ENCODE measurements at regions not wholly inside any gene's neighbourhood (a gene's known extent, or its start where the extent isn't known, plus 50 kb on each side); places are given as distances from the start of the nearest gene placed in this dataset.

DNA sequence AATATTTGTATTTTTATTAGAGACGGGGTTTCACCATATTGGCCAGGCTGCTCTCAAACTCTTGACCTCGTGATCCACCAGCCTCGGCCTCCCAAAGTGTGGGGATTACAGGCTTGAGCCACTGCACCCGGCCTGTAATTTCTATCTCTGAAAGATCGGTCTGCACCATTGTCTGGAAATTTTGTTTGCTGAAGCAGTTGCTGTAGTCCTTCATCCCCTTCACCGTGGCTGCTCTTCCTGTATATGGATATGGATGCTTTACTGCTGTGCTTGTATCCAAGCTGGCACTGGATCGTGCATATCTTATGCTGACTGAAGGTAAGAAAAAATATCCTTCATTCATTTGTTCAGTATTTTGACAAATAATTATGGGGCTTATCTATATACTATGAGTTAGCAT, 338.4 kb upstream of the GNPDA2 start:
- DNase-seq (ENCODE audit: low spot score) (no peak), FAIRE-seq (no peak), ATAC-seq (no peak)
- no peak overlapping the region for H3K4me3 ChIP-seq (replicated peaks in 1 of 3; ENCODE audit: insufficient read depth in 1 of 3, low read depth in 2 of 3, low read length in 3 of 3)
- TF ChIP-seq ZNF792 (CRISPR knock-in tag; IDR thresholded peaks at IDR 0.05) (no peak), ZNF572 (CRISPR knock-in tag; IDR thresholded peaks at IDR 0.05) (no peak), MAF1 (CRISPR knock-in tag; IDR thresholded peaks at IDR 0.05; ENCODE audit: borderline replicate concordance) (no peak), ZNF597 (CRISPR knock-in tag; IDR thresholded peaks at IDR 0.05) (no peak), PHF21A (CRISPR knock-in tag; IDR thresholded peaks at IDR 0.05) (no peak), THYN1 (CRISPR knock-in tag; IDR thresholded peaks at IDR 0.05; ENCODE audit: borderline replicate concordance, low read depth) (no peak), GTF2F1 (IDR thresholded peaks at IDR 0.05; ENCODE audit: low read length) (no peak), ZNF800 (CRISPR knock-in tag; IDR thresholded peaks at IDR 0.05) (no peak), MEIS1 (CRISPR knock-in tag; IDR thresholded peaks at IDR 0.05; ENCODE audit: borderline replicate concordance) (no peak), ZNF615 (CRISPR knock-in tag; IDR thresholded peaks at IDR 0.05; ENCODE audit: borderline replicate concordance) (no peak), REL (CRISPR knock-in tag; conservative IDR thresholded peaks at IDR 0.05) (no peak), TMF1 (CRISPR knock-in tag; IDR thresholded peaks at IDR 0.05; ENCODE audit: low read depth) (no peak), ZKSCAN5 (CRISPR knock-in tag; IDR thresholded peaks at IDR 0.05) (no peak), ZNF543 (CRISPR knock-in tag; IDR thresholded peaks at IDR 0.05) (no peak)
- TF ChIP-seq, protein P1, sequence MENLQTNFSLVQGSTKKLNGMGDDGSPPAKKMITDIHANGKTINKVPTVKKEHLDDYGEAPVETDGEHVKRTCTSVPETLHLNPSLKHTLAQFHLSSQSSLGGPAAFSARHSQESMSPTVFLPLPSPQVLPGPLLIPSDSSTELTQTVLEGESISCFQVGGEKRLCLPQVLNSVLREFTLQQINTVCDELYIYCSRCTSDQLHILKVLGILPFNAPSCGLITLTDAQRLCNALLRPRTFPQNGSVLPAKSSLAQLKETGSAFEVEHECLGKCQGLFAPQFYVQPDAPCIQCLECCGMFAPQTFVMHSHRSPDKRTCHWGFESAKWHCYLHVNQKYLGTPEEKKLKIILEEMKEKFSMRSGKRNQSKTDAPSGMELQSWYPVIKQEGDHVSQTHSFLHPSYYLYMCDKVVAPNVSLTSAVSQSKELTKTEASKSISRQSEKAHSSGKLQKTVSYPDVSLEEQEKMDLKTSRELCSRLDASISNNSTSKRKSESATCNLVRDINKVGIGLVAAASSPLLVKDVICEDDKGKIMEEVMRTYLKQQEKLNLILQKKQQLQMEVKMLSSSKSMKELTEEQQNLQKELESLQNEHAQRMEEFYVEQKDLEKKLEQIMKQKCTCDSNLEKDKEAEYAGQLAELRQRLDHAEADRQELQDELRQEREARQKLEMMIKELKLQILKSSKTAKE (CRISPR knock-in tag; IDR thresholded peaks at IDR 0.05; ENCODE audit: borderline replicate concordance): no peak
- TF ChIP-seq, protein P2, sequence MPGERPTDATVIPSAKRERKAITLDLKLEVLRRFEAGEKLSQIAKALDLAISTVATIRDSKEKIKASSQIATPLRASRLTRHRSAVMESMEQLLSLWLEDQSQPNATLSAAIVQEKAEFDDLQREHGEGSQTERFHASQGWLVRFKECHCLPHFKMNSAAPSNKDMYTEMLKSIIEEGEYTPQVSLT (CRISPR knock-in tag; IDR thresholded peaks at IDR 0.05; ENCODE audit: borderline replicate concordance, low read depth): no peak
- no peaks in the 10 kb centered on the region for H3K4me1 ChIP-seq (ENCODE audit: insufficient read depth, low read length)
- ChIA-PET CTCF (ENCODE audit: low intra/inter-chr PET ratio, low total read pairs) (no interaction called here), POLR2A (no interaction called here)
- peaks cover 72% of the 10 kb centered on the region for H3K9me3 ChIP-seq (ENCODE audit: low read length)
- BruUV-seq (replicated peaks): no TSS peak
- H4K20me1 ChIP-seq (ENCODE audit: insufficient read depth, low read length): no peaks in the 10 kb centered on the region
- H3K79me2 ChIP-seq (ENCODE audit: insufficient read depth, low read length): no peaks in the 10 kb centered on the region
- no peaks in the 10 kb centered on the region for H3K27me3 ChIP-seq (ENCODE audit: control insufficient read depth in 1 of 2, insufficient read depth in 2 of 2, low read length in 2 of 2)
- no peak overlapping the region for H3K27ac ChIP-seq (ENCODE audit: extremely low read length, insufficient read depth, low read length)
- no peak overlapping the region for H2AFZ ChIP-seq (ENCODE audit: low read length)
- WGBS (ENCODE audit: low lambda C conversion rate): 18% methylated on average over 7 of the region's 7 CpGs
- H3K4me2 ChIP-seq (ENCODE audit: low read depth, low read length): no peak overlapping the region
- H3K9ac ChIP-seq (ENCODE audit: insufficient read depth, low read depth, low read length): no peak overlapping the region
- intact Hi-C loops (cut with micrococcal nuclease; ENCODE audit: unreplicated experiment) (no loop called here), in situ Hi-C loops (cut with HindIII; ENCODE audit: extremely low pct_ligation_motif_present, low pct_unique_long_range_greater_than_20kb) (no loop called here)
- H3K36me3 ChIP-seq (replicated peaks in 1 of 2; ENCODE audit: control insufficient read depth in 1 of 2, insufficient read depth in 2 of 2, low read length in 2 of 2): no peaks in the 10 kb centered on the region

Data from HepG2 (cell line).